ENCODE measurements at regions not wholly inside any gene's neighbourhood (a gene's known extent, or its start where the extent isn't known, plus 50 kb on each side); places are given as distances from the start of the nearest gene placed in this dataset.

DNA sequence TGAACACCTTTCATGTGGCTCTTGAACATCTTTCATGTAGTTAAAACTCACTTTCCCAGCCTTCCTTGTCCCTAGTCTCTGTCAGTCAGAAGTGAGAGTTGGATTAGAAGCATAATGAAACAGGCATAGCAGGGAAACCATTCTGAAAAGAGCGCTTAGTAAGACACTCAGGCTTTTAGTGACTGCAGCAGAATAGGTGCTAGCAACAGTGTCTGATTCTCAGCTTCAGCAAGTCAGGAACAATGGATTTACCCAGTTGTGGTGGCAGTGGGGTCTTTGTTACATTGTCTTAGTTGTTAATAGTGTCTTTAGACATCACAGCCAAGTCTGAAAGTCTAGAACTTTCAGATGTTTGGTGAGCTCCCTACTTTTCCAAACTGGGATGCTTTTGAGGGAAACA lies 177.1 kb upstream of the PCDH7 start:
- CTCF ChIA-PET (ENCODE audit: unreplicated experiment): no interaction called here
- BruUV-seq (replicated peaks): no TSS peak
- H2AFZ ChIP-seq (ENCODE audit: low read length): no peak overlapping the region
- no peak overlapping the region for H3K4me2 ChIP-seq (ENCODE audit: low read length)
- no peaks in the 10 kb centered on the region for H3K9me3 ChIP-seq (ENCODE audit: low read length)
- DNase-seq (ENCODE audit: low spot score): no peak
- H3K36me3 ChIP-seq (ENCODE audit: insufficient read depth, low read length): no peaks in the 10 kb centered on the region
- H3K9me2 ChIP-seq (ENCODE audit: insufficient read depth, low read length): no peaks in the 10 kb centered on the region
- TF ChIP-seq, protein P1, sequence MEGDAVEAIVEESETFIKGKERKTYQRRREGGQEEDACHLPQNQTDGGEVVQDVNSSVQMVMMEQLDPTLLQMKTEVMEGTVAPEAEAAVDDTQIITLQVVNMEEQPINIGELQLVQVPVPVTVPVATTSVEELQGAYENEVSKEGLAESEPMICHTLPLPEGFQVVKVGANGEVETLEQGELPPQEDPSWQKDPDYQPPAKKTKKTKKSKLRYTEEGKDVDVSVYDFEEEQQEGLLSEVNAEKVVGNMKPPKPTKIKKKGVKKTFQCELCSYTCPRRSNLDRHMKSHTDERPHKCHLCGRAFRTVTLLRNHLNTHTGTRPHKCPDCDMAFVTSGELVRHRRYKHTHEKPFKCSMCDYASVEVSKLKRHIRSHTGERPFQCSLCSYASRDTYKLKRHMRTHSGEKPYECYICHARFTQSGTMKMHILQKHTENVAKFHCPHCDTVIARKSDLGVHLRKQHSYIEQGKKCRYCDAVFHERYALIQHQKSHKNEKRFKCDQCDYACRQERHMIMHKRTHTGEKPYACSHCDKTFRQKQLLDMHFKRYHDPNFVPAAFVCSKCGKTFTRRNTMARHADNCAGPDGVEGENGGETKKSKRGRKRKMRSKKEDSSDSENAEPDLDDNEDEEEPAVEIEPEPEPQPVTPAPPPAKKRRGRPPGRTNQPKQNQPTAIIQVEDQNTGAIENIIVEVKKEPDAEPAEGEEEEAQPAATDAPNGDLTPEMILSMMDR (conservative IDR thresholded peaks at IDR 0.05; ENCODE audit: low read length): no peak
- TF ChIP-seq EZH2phosphoT487 (IDR thresholded peaks at IDR 0.05; ENCODE audit: borderline replicate concordance, low read depth, low read length): no peak
- no peaks in the 10 kb centered on the region for H3K4me1 ChIP-seq (ENCODE audit: insufficient read depth, low read length, poor library complexity, severe bottlenecking)
- no peaks in the 10 kb centered on the region for H4K20me1 ChIP-seq (ENCODE audit: insufficient read depth, low read length)
- H3K27ac ChIP-seq (ENCODE audit: low read depth, low read length, poor library complexity, severe bottlenecking): no peak overlapping the region
- H3K4me3 ChIP-seq (ENCODE audit: low read depth, low read length, poor library complexity, severe bottlenecking): no peak overlapping the region
- intact Hi-C loops (cut with micrococcal nuclease; ENCODE audit: unreplicated experiment): no loop called here
- no peaks in the 10 kb centered on the region for H3K79me2 ChIP-seq (ENCODE audit: insufficient read depth, low read depth, low read length)
- POLR2A ChIA-PET: no interaction called here

DNA sequence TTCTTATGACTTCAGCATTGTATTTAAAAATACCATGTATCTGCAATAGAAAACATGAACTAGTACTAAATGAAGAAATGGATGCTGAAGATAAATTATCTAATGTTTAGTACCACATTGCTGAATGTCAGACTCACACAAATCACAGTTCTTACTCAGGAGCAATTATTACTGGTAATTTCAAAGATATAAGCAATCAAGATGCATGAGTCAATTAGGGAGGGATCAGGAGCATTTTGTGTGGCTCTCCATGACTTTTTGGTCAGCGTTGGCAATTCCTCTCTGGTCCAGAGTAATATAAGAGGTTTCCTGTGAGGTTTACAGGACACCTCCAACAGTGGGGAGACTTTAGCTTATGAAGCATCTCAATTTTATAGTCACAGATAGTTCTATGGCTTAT lies 167.0 kb upstream of the PCDH7 start:
- Histone ChIP-seq H2AFZ (ENCODE audit: low read length) (no peak overlapping the region), H3K27ac (ENCODE audit: low read depth, low read length, poor library complexity, severe bottlenecking) (no peak overlapping the region), H3K36me3 (ENCODE audit: insufficient read depth, low read length) (no peaks in the 10 kb centered on the region), H3K9me3 (ENCODE audit: low read length) (no peaks in the 10 kb centered on the region), H4K20me1 (ENCODE audit: insufficient read depth, low read length) (no peaks in the 10 kb centered on the region), H3K4me2 (ENCODE audit: low read length) (no peak overlapping the region), H3K9me2 (ENCODE audit: insufficient read depth, low read length) (no peaks in the 10 kb centered on the region), H3K79me2 (ENCODE audit: insufficient read depth, low read depth, low read length) (no peaks in the 10 kb centered on the region), H3K4me1 (ENCODE audit: insufficient read depth, low read length, poor library complexity, severe bottlenecking) (no peaks in the 10 kb centered on the region), H3K4me3 (ENCODE audit: low read depth, low read length, poor library complexity, severe bottlenecking) (no peak overlapping the region)
- POLR2A ChIA-PET: interaction anchor here (0.6 kb wide), 1 partner anchor 11 kb away, joined by 3 read pairs; no protein-coding TSS in a partner anchor
- no peak for TF ChIP-seq EZH2phosphoT487 (IDR thresholded peaks at IDR 0.05; ENCODE audit: borderline replicate concordance, low read depth, low read length)
- TF ChIP-seq, protein P1 (conservative IDR thresholded peaks at IDR 0.05; ENCODE audit: low read length): no peak
- no peak for DNase-seq (ENCODE audit: low spot score)
- intact Hi-C loops (cut with micrococcal nuclease; ENCODE audit: unreplicated experiment): no loop called here
- BruUV-seq (replicated peaks): no TSS peak
- CTCF ChIA-PET (ENCODE audit: unreplicated experiment): no interaction called here

DNA sequence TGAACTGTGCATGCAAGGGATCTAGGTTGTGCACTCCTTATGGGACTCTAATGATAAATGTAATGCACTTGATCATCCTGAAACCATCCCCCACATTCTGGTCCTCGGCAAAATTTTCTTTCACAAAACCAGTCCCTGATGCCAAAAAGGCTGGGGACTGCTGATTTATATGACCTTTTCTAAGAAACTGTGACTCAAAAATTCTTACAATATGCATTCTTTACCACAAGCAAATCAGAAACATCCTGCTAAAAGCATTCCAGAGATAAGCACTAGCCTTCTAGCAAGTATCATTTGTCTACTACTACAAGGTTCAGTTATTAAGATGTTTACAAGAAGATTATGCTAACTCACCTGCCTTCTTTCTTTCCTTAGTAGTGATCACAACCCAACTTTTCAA lies 166.5 kb upstream of the PCDH7 start:
- Histone ChIP-seq H3K27ac (ENCODE audit: low read depth, low read length, poor library complexity, severe bottlenecking) (no peak overlapping the region), H3K4me3 (ENCODE audit: low read depth, low read length, poor library complexity, severe bottlenecking) (no peak overlapping the region), H3K4me2 (ENCODE audit: low read length) (no peak overlapping the region), H3K79me2 (ENCODE audit: insufficient read depth, low read depth, low read length) (no peaks in the 10 kb centered on the region), H4K20me1 (ENCODE audit: insufficient read depth, low read length) (no peaks in the 10 kb centered on the region), H3K4me1 (ENCODE audit: insufficient read depth, low read length, poor library complexity, severe bottlenecking) (no peaks in the 10 kb centered on the region), H2AFZ (ENCODE audit: low read length) (no peak overlapping the region), H3K36me3 (ENCODE audit: insufficient read depth, low read length) (no peaks in the 10 kb centered on the region), H3K9me3 (ENCODE audit: low read length) (no peaks in the 10 kb centered on the region), H3K9me2 (ENCODE audit: insufficient read depth, low read length) (no peaks in the 10 kb centered on the region)
- ChIA-PET POLR2A (interaction anchor here (0.6 kb wide), 1 partner anchor 10 kb away, joined by 3 read pairs; no protein-coding TSS in a partner anchor), CTCF (ENCODE audit: unreplicated experiment) (no interaction called here)
- BruUV-seq (replicated peaks): no TSS peak
- intact Hi-C loops (cut with micrococcal nuclease; ENCODE audit: unreplicated experiment): no loop called here
- no peak for DNase-seq (ENCODE audit: low spot score)
- no peak for TF ChIP-seq EZH2phosphoT487 (IDR thresholded peaks at IDR 0.05; ENCODE audit: borderline replicate concordance, low read depth, low read length)
- TF ChIP-seq, protein P1 (conservative IDR thresholded peaks at IDR 0.05; ENCODE audit: low read length): no peak
